Suprapubic skin (tissue), 4 donors: ENCODE measurements at regions not wholly inside any gene's neighbourhood (a gene's known extent, or its start where the extent isn't known, plus 50 kb on each side); places are given as distances from the start of the nearest gene placed in this dataset.

Experiments
- DNase-seq, 2 donors: peaks; one replicate each; pipeline ENCODE4 v3.0.0-alpha.2; 2019; ENCODE audit warnings: low spot score in 2 of 2
- H3K27ac ChIP-seq: fragments of 200-600 bp; sonication (generic); one replicate; pipeline ENCODE4 v1.5.1; 2019
- H3K27me3 ChIP-seq: fragments of 200-600 bp; sonication (generic); one replicate; pipeline ENCODE4 v1.5.1; 2019
- H3K36me3 ChIP-seq: fragments of 200-600 bp; sonication (generic); one replicate; pipeline ENCODE4 v1.5.1; 2019
- H3K4me1 ChIP-seq: fragments of 200-600 bp; sonication (generic); one replicate; pipeline ENCODE4 v1.5.1; 2019
- H3K4me3 ChIP-seq: fragments of 200-600 bp; sonication (generic); one replicate; pipeline ENCODE4 v1.5.1; 2019; ENCODE audit warnings: mild to moderate bottlenecking
- H3K9me3 ChIP-seq: fragments of 200-600 bp; sonication (generic); one replicate; pipeline ENCODE4 v1.5.1; 2019
- CTCF ChIP-seq, 2 donors: fragments of 200-600 bp in 1 of 2; fragments of 450-650 bp in 1 of 2; sonication (generic) in 1 of 2; IDR thresholded peaks; one replicate each; pipeline ENCODE4 v1.5.1; 2016 to 2019; ENCODE audit warnings: antibody characterized with exemption in 2 of 2, mild to moderate bottlenecking in 1 of 2, moderate library complexity in 1 of 2
- EP300 ChIP-seq: sonication (generic); formaldehyde crosslinking; IDR thresholded peaks from one replicate; pipeline ENCODE4 v1.6.1; 2017; ENCODE audit warnings: antibody characterized with exemption
- POLR2A ChIP-seq, 2 donors: fragments of 450-650 bp; IDR thresholded peaks; one replicate each; pipeline ENCODE4 v1.6.1; 2017; ENCODE audit warnings: antibody characterized with exemption in 2 of 2, mild to moderate bottlenecking in 2 of 2, moderate library complexity in 2 of 2
- POLR2AphosphoS5 ChIP-seq, 3 donors: sonication (generic); formaldehyde crosslinking; IDR thresholded peaks; one replicate each; pipeline ENCODE4 v1.6.1; 2017; ENCODE audit warnings: antibody characterized with exemption in 3 of 3
- WGBS: methylation state at CpG from one replicate; pipeline ENCODE4 v1.1.5; 2018; 5-methylcytosine and 5-hydroxymethylcytosine counted together

- Histone ChIP-seq H3K9me3 (no peaks in the 10 kb centered on the region), H3K4me1 (peaks cover 2% of the 10 kb centered on the region), H3K27me3 (no peaks in the 10 kb centered on the region), H3K4me3 (no peak overlapping the region), H3K36me3 (no peaks in the 10 kb centered on the region), H3K27ac (no peak overlapping the region)
- TF ChIP-seq POLR2A (IDR thresholded peaks at IDR 0.05) (no peak), EP300 (no peak), CTCF (IDR thresholded peaks at IDR 0.05) (no peak), POLR2AphosphoS5 (IDR thresholded peaks at IDR 0.05) (no peak)
- WGBS: 76% methylated on average over 7 of the region's 7 CpGs
- no peak for DNase-seq
These were observed 157.7 kb downstream of the ERMARD start for GRCh38 chr6:169909113-169909512.

GRCh38 chr6:169908403-169908933 lies 157.0 kb downstream of the ERMARD start:
- no peaks in the 10 kb centered on the region for H3K9me3 ChIP-seq
- no peaks in the 10 kb centered on the region for H3K36me3 ChIP-seq
- WGBS: 71% methylated on average over 8 of the region's 8 CpGs
- peaks cover 2% of the 10 kb centered on the region for H3K4me1 ChIP-seq
- H3K27me3 ChIP-seq: no peaks in the 10 kb centered on the region
- no peak overlapping the region for H3K4me3 ChIP-seq
- TF ChIP-seq CTCF (IDR thresholded peaks at IDR 0.05): no peak
- TF ChIP-seq EP300: no peak
- TF ChIP-seq POLR2A (IDR thresholded peaks at IDR 0.05): no peak
- TF ChIP-seq POLR2AphosphoS5 (IDR thresholded peaks at IDR 0.05): no peak
- H3K27ac ChIP-seq: no peak overlapping the region
- DNase-seq: no peak

GRCh38 chr6:169907419-169908115 lies 156.1 kb downstream of the ERMARD start:
- H3K27me3 ChIP-seq: no peaks in the 10 kb centered on the region
- no peaks in the 10 kb centered on the region for H3K4me1 ChIP-seq
- DNase-seq: no peak
- no peaks in the 10 kb centered on the region for H3K9me3 ChIP-seq
- no peak for TF ChIP-seq POLR2A (IDR thresholded peaks at IDR 0.05)
- TF ChIP-seq EP300: no peak
- no peak for TF ChIP-seq POLR2AphosphoS5 (IDR thresholded peaks at IDR 0.05)
- no peak for TF ChIP-seq CTCF (IDR thresholded peaks at IDR 0.05)
- H3K4me3 ChIP-seq: no peak overlapping the region
- no peaks in the 10 kb centered on the region for H3K36me3 ChIP-seq
- no peak overlapping the region for H3K27ac ChIP-seq
- WGBS: 84% methylated on average over 9 of the region's 9 CpGs

GRCh38 chr6:169906688-169907418 lies 155.4 kb downstream of the ERMARD start:
- Histone ChIP-seq H3K36me3 (no peaks in the 10 kb centered on the region), H3K27me3 (no peaks in the 10 kb centered on the region), H3K4me1 (no peaks in the 10 kb centered on the region), H3K27ac (no peak overlapping the region), H3K9me3 (no peaks in the 10 kb centered on the region), H3K4me3 (no peak overlapping the region)
- TF ChIP-seq EP300 (no peak), POLR2A (IDR thresholded peaks at IDR 0.05) (no peak), POLR2AphosphoS5 (IDR thresholded peaks at IDR 0.05) (no peak), CTCF (IDR thresholded peaks at IDR 0.05) (no peak)
- no peak for DNase-seq
- 75% methylated on average over 10 of the region's 13 CpGs for WGBS

- DNase-seq: no peak
- Histone ChIP-seq H3K27ac (no peak overlapping the region), H3K4me1 (no peaks in the 10 kb centered on the region), H3K4me3 (no peak overlapping the region), H3K36me3 (no peaks in the 10 kb centered on the region), H3K9me3 (no peaks in the 10 kb centered on the region), H3K27me3 (no peaks in the 10 kb centered on the region)
- TF ChIP-seq EP300 (no peak), CTCF (IDR thresholded peaks at IDR 0.05) (no peak), POLR2AphosphoS5 (IDR thresholded peaks at IDR 0.05) (no peak), POLR2A (IDR thresholded peaks at IDR 0.05) (no peak)
- 85% methylated on average over 20 of the region's 24 CpGs for WGBS
These were observed 154.7 kb downstream of the ERMARD start for GRCh38 chr6:169906004-169906687.
